Uterus (tissue), 3 donors: ENCODE measurements at regions not wholly inside any gene's neighbourhood (a gene's known extent, or its start where the extent isn't known, plus 50 kb on each side); places are given as distances from the start of the nearest gene placed in this dataset.

Source experiments
- DNase-seq, 2 donors: peaks; one replicate each; pipeline ENCODE4 v3.0.0-alpha.2; 2019 to 2020
- H3K27ac ChIP-seq, 2 donors: fragments of 200-600 bp; sonication (generic); 1 replicate in 1 of 2; 2 replicates in 1 of 2; pipeline ENCODE4 v1.5.1; 2016 to 2018
- H3K27me3 ChIP-seq, 2 donors: fragments of 200-600 bp; sonication (generic); one replicate each; pipeline ENCODE4 v1.5.1; 2018 to 2019; ENCODE audit warnings: control low read depth in 1 of 2
- H3K36me3 ChIP-seq, 2 donors: fragments of 200-600 bp; sonication (generic); one replicate each; pipeline ENCODE4 v1.5.1; 2019; ENCODE audit warnings: control low read depth in 1 of 2
- H3K4me1 ChIP-seq, 2 donors: fragments of 200-600 bp; sonication (generic); one replicate each; pipeline ENCODE4 v1.5.1; 2018 to 2019; ENCODE audit warnings: control low read depth in 1 of 2
- H3K4me3 ChIP-seq, 2 donors: fragments of 200-600 bp; sonication (generic); 1 replicate in 1 of 2; 2 replicates in 1 of 2; pipeline ENCODE4 v1.5.1; 2018 to 2019; ENCODE audit warnings: mild to moderate bottlenecking in 1 of 2
- H3K9me3 ChIP-seq, 2 donors: fragments of 200-600 bp; sonication (generic); one replicate each; pipeline ENCODE4 v1.5.1; 2019; ENCODE audit warnings: control low read depth in 1 of 2
- CTCF ChIP-seq, 4 experiments: fragments of 200-600 bp in 2 of 4; fragments of 450-650 bp in 2 of 4; sonication (generic) in 2 of 4; IDR thresholded peaks; one replicate each; pipeline ENCODE4 v1.5.1; 2016 to 2019; ENCODE audit warnings: antibody characterized with exemption in 4 of 4, mild to moderate bottlenecking in 2 of 4, moderate library complexity in 1 of 4
- POLR2A ChIP-seq, 2 donors: fragments of 450-650 bp; IDR thresholded peaks; one replicate each; pipeline ENCODE4 v1.6.1; 2016; ENCODE audit warnings: antibody characterized with exemption in 2 of 2, mild to moderate bottlenecking in 1 of 2, moderate library complexity in 1 of 2
- intact Hi-C: fragments of 100-400 bp; cut with DNase I; formaldehyde crosslinking; loops from one replicate; pipeline ENCODE4 v1.15.1; 2023; ENCODE audit warnings: low total_unique reads
- donor health status: DM: yes; HTN: yes; CAD: no.

GRCh38 chr10:8288600-8288999 is 234.1 kb downstream of the GATA3 start:
- H3K27me3 ChIP-seq = no peaks in the 10 kb centered on the region
- H3K27ac ChIP-seq = no peak overlapping the region
- no peak overlapping the region for H3K4me3 ChIP-seq
- no peak for DNase-seq
- H3K4me1 ChIP-seq = no peaks in the 10 kb centered on the region
- intact Hi-C loops = no loop called here
- H3K36me3 ChIP-seq = no peaks in the 10 kb centered on the region
- no peak for TF ChIP-seq POLR2A (IDR thresholded peaks at IDR 0.05)
- H3K9me3 ChIP-seq = no peaks in the 10 kb centered on the region

- Histone ChIP-seq H3K9me3 (no peaks in the 10 kb centered on the region), H3K4me3 (no peak overlapping the region), H3K27me3 (no peaks in the 10 kb centered on the region), H3K27ac (no peak overlapping the region), H3K4me1 (no peaks in the 10 kb centered on the region), H3K36me3 (no peaks in the 10 kb centered on the region)
- intact Hi-C loops = no loop called here
- DNase-seq = no peak
- TF ChIP-seq POLR2A (IDR thresholded peaks at IDR 0.05) = no peak
- no peak for TF ChIP-seq CTCF (IDR thresholded peaks at IDR 0.05)
Measured at GRCh38 chr10:8289186-8289924, 234.9 kb downstream of the GATA3 start.

- Histone ChIP-seq H3K4me3 (no peak overlapping the region), H3K27ac (no peak overlapping the region), H3K27me3 (no peaks in the 10 kb centered on the region), H3K4me1 (no peaks in the 10 kb centered on the region), H3K36me3 (no peaks in the 10 kb centered on the region), H3K9me3 (no peaks in the 10 kb centered on the region)
- DNase-seq = no peak
- TF ChIP-seq CTCF (IDR thresholded peaks at IDR 0.05) = no peak
- no peak for TF ChIP-seq POLR2A (IDR thresholded peaks at IDR 0.05)
- intact Hi-C loops = no loop called here
Measured at GRCh38 chr10:8294779-8295178, 240.3 kb downstream of the GATA3 start.

- no peak for DNase-seq
- H3K4me3 ChIP-seq = no peak overlapping the region
- no peaks in the 10 kb centered on the region for H3K9me3 ChIP-seq
- no peaks in the 10 kb centered on the region for H3K4me1 ChIP-seq
- intact Hi-C loops = no loop called here
- TF ChIP-seq POLR2A (IDR thresholded peaks at IDR 0.05) = no peak
- TF ChIP-seq CTCF (IDR thresholded peaks at IDR 0.05) = no peak
- H3K27ac ChIP-seq = no peak overlapping the region
- no peaks in the 10 kb centered on the region for H3K36me3 ChIP-seq
- no peaks in the 10 kb centered on the region for H3K27me3 ChIP-seq
Measured at GRCh38 chr10:8295311-8295710, 240.8 kb downstream of the GATA3 start.

GRCh38 chr10:8296090-8296733 is 241.7 kb downstream of the GATA3 start:
- no peaks in the 10 kb centered on the region for H3K36me3 ChIP-seq
- no peaks in the 10 kb centered on the region for H3K4me1 ChIP-seq
- H3K4me3 ChIP-seq = no peak overlapping the region
- no peak overlapping the region for H3K27ac ChIP-seq
- H3K9me3 ChIP-seq = no peaks in the 10 kb centered on the region
- intact Hi-C loops = no loop called here
- DNase-seq = no peak
- TF ChIP-seq POLR2A (IDR thresholded peaks at IDR 0.05) (no peak), CTCF (IDR thresholded peaks at IDR 0.05) (no peak)
- no peaks in the 10 kb centered on the region for H3K27me3 ChIP-seq
